ENCODE measurements at regions not wholly inside any gene's neighbourhood (a gene's known extent, or its start where the extent isn't known, plus 50 kb on each side); places are given as distances from the start of the nearest gene placed in this dataset.

DNA sequence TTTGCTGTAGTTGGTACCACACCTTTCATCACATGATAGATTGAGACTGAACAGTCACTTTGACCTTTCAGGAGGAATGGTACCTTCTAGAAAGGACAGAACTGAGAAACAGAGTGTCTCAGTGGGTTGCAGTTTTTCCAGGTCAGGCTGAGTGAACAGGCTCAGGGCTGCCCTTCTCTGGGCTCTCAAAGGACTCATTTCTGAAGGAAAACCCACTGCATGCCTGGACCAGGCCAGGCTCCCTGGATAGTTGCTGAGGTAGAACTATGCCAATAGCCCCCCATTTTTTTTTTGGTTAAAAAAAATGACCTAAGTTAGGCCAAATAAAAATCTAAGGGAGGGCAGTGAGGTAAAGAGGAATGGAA, 148.1 kb upstream of the EGLN3 start:
- intact Hi-C loops (cut with DNase I), result loop anchor here in 9 of 10 donors (1.0 to 10.0 kb wide), 13 partner anchors 37 to 262 kb away; partner anchors contain the start of gene EGLN3 (in 1 of the 9)
- peak in 1 of 4 donors; percentile 37 for ATAC-seq

DNA sequence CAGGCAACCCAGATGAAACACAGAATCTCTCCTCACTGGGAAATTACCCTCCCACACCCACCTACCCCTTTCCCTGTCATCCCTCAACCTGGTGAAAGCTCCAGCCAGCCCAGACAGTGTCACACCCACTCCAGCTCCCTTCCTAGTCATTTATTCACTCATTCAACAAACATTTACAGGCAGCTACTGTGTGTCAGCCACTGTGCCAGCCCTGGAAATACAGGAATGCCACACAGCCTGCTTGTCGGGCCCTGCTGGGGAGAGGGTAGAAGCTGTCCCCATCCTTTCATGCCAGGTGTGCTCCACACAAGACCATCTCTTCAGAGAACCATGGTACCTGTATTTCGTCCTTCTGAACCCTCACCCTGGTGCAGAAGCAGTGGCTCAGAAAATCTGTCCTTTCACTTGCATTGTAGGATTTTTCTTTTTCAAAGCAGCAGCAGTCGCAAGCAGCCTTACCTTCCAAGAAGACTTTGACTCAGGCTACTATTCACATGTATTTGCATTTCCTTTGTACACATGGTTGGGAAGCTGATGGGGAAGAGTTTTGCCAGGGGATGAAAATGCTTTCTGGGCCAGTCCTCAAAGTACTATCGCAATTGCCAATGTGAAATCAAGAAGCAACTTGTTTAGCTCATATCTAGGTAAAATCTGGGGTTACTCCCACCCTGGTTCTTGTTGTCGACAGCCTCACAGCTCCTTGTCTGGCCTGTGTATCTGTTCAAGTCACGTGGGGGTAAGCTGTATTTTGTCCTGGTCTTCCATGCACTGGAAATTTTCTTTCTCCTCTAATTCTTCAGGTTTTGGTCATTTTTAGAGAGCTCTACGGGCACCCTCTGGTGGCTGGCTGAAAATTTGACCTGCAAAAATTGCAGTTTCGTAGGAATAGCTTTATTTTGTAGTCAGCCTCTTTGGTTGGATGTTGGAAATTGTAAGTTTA, 147.4 kb upstream of the EGLN3 start:
- ATAC-seq, result peak; percentile 21 to 65 (median 47)
- TF ChIP-seq, protein P1, sequence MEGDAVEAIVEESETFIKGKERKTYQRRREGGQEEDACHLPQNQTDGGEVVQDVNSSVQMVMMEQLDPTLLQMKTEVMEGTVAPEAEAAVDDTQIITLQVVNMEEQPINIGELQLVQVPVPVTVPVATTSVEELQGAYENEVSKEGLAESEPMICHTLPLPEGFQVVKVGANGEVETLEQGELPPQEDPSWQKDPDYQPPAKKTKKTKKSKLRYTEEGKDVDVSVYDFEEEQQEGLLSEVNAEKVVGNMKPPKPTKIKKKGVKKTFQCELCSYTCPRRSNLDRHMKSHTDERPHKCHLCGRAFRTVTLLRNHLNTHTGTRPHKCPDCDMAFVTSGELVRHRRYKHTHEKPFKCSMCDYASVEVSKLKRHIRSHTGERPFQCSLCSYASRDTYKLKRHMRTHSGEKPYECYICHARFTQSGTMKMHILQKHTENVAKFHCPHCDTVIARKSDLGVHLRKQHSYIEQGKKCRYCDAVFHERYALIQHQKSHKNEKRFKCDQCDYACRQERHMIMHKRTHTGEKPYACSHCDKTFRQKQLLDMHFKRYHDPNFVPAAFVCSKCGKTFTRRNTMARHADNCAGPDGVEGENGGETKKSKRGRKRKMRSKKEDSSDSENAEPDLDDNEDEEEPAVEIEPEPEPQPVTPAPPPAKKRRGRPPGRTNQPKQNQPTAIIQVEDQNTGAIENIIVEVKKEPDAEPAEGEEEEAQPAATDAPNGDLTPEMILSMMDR (IDR thresholded peaks at IDR 0.05), result peak; percentile 28 to 78 (median 63)
- TF ChIP-seq POLR2A (IDR thresholded peaks at IDR 0.05), result no peak
- intact Hi-C loops (cut with DNase I), result loop anchor here in 9 of 10 donors (1.0 to 10.0 kb wide), 13 partner anchors 36 to 261 kb away; partner anchors contain the start of gene EGLN3 (in 1 of the 9)
- Histone ChIP-seq H3K4me3 (no peak overlapping the region), H3K36me3 (no peaks in the 10 kb centered on the region), H3K27me3 (no peaks in the 10 kb centered on the region), H3K27ac (peak overlapping the region in 2 of 12 donors; percentile 3 to 13), H3K4me1 (peaks cover 0 to 20% (median 2%) of the 10 kb centered on the region in 12 donors), H3K9me3 (no peaks in the 10 kb centered on the region)
- WGBS, 4 donors, result 57 to 60% (median 58%) methylated on average over 8 of the region's 8 CpGs
- peak in 2 of 5 donors; percentile 27 to 43 for DNase-seq

More for the DNA sequence above, 148.1 kb upstream of the EGLN3 start:
- Histone ChIP-seq H3K9me3 (no peaks in the 10 kb centered on the region), H3K27me3 (no peaks in the 10 kb centered on the region), H3K4me1 (peaks cover 0 to 22% (median 2%) of the 10 kb centered on the region in 12 donors), H3K36me3 (no peaks in the 10 kb centered on the region), H3K4me3 (no peak overlapping the region), H3K27ac (no peak overlapping the region)
- DNase-seq, result no peak
- TF ChIP-seq, protein P1 (IDR thresholded peaks at IDR 0.05), result no peak
- TF ChIP-seq POLR2A (IDR thresholded peaks at IDR 0.05), result no peak

DNA sequence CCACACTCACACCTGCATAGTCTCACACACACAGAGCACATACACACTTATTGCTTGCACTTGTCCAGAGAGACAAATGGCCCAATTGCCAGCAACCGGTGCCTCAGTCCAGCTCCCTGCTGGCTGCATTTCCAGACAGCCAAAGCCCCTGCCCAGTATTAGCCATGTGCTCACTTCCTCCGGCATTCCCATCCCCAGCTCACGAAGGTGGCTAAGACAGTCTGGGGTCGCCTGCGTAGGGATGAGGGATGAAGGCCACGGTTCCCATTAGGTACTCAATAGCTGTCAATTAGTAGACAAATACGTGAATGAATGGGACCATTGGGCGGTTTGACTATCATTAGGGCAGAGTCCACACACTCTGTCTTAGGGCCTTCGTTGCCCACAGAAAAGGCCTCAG, 146.8 kb upstream of the EGLN3 start:
- no peak overlapping the region for H3K4me3 ChIP-seq
- ATAC-seq (peak in 1 of 4 donors; percentile 14), DNase-seq (no peak)
- WGBS, 4 donors, result 91 to 100% (median 96%) methylated on average over 9 of the region's 9 CpGs
- TF ChIP-seq POLR2A (IDR thresholded peaks at IDR 0.05), result no peak
- TF ChIP-seq, protein P1 (IDR thresholded peaks at IDR 0.05), result no peak
- peaks cover 0 to 15% (median 2%) of the 10 kb centered on the region in 12 donors for H3K4me1 ChIP-seq
- H3K36me3 ChIP-seq, result no peaks in the 10 kb centered on the region
- no peaks in the 10 kb centered on the region for H3K27me3 ChIP-seq
- no peak overlapping the region for H3K27ac ChIP-seq
- no peaks in the 10 kb centered on the region for H3K9me3 ChIP-seq
- intact Hi-C loops (cut with DNase I), result loop anchor here in 9 of 10 donors (1.0 to 10.0 kb wide), 14 partner anchors 35 to 260 kb away; partner anchors contain the start of gene EGLN3 (in 1 of the 9)

DNA sequence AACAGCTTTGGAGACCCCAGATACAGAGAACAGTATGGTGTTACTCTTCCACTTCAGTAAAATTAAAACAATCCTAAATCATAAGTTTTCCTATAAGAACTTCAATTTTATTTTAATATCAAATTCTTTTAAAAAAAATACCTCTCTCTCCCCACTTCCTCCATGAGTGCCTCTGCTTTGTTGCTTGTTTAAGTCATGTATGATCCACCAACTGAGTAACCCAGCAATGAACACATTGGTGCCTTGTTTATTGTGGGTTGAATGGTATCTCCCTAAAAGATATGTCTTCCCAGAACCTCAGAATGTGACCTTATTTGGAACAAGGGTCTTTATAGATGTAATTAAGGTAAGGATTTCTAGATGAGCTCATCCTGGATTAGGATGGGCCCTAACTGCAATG, 143.5 kb upstream of the EGLN3 start:
- intact Hi-C loops (cut with DNase I), result loop anchor here in 2 of 10 donors (10.0 kb wide), 2 partner anchors 140 to 210 kb away; partner anchors contain the start of gene EGLN3 (in 1 of the 2)
- no peak overlapping the region for H3K27ac ChIP-seq
- no peaks in the 10 kb centered on the region for H3K36me3 ChIP-seq
- H3K4me1 ChIP-seq, result peaks cover 0 to 11% (median 2%) of the 10 kb centered on the region in 12 donors
- no peak for DNase-seq
- TF ChIP-seq, protein P1 (IDR thresholded peaks at IDR 0.05), result no peak
- TF ChIP-seq POLR2A (IDR thresholded peaks at IDR 0.05), result no peak
- no peaks in the 10 kb centered on the region for H3K27me3 ChIP-seq
- no peaks in the 10 kb centered on the region for H3K9me3 ChIP-seq
- H3K4me3 ChIP-seq, result no peak overlapping the region
- no peak for ATAC-seq

Data from heart left ventricle (tissue), 16 donors.